AG08396 (cell line): ENCODE measurements at regions not wholly inside any gene's neighbourhood (a gene's known extent, or its start where the extent isn't known, plus 50 kb on each side); places are given as distances from the start of the nearest gene placed in this dataset.

Experiments used
- DNase-seq: peaks from one replicate; pipeline ENCODE4 v3.0.0; 2012; ENCODE audit warnings: low spot score, mixed read lengths

GRCh38 chr2:12168791-12169388, 422.5 kb downstream of the LPIN1 start:
- DNase-seq = peak; percentile 53

- DNase-seq = peak; percentile 74
Measured at GRCh38 chr2:12169721-12170120, 423.3 kb downstream of the LPIN1 start.

DNA sequence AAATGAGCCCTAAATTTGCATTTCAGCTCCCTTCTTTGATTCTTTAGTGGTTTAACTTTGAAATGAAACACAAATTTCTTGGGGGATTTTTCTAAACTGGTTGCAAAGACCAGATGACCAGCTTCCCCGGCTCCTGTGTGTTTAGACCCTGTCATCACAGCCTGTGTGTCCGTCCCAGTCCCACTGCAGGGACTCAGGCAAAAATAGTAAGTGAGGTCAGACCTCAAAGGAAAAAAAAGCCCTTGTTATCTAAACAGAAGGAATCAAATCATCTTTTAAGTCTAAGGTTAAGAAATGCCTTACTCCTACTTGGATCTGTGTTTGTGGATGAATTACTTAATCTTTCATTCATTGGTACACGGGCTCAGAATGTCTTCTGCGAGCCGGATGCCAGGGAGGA, 423.7 kb downstream of the LPIN1 start:
- DNase-seq = no peak

DNA sequence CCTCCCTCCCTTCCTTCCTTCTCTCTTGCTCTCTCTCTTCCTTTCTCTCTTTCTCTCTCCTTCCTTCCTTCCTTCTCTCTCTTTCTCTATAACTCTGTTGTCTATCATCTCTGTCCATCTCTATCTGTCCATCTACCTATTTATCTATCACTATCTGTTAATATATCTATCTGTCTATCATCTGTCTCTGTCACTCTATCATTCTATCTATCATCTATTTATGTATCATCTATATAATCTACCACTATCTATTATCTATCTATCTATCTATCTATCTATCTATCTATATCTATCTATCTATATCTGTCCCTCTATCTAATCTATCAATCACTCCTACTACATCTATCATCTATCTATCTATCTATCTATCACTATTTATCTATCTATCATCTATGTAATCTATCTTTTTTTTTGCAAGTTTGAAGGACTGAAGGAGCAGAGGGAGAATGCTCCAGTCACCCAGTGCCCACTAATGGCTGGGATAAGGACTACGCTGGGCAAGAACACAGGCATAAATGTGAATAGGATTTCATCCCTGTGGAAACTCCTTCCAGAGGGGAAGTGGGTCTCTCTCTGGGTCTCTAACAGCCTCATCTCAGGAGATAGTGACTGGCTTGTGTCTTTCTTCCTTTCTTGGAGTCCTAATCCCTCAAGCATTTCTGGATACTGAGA, 427.0 kb downstream of the LPIN1 start:
- no peak for DNase-seq

DNA sequence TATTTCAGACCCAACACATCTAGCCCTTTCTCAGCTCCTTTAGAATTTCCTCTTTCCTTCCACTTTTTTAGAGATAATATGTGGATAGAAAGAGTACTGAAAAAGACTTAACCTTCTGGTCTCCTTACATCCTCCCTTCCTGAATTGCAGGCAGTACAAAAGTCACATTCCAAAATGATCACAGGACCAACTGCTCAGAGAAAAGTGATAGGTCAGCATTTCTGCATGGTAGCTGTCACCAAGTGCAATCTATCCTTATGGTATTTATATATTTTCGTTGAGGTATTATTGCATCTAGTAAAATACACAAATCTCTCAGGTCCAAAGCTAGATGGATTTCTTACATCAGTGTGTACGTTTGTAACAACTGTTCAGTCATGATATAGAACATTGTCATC, 427.5 kb downstream of the LPIN1 start:
- DNase-seq = no peak

DNA sequence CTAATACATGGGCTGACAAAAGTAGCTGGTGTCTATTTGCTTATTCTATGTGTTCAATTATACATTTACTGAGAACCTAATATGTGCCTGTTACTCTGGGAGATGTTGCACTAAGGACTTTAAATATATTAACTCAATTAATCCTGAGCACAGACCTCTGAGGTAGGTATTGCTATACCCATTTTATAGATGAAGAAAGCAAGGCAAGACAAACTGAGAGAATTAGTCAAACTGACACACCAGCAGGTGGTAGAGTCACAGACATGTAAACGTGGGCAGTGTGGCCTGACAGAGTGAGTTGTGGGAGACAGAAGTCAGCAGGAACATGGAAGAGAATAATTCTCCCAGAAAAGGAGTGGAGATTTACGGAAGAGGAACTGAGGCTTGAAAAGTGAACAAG, 428.9 kb downstream of the LPIN1 start:
- DNase-seq = no peak

DNA sequence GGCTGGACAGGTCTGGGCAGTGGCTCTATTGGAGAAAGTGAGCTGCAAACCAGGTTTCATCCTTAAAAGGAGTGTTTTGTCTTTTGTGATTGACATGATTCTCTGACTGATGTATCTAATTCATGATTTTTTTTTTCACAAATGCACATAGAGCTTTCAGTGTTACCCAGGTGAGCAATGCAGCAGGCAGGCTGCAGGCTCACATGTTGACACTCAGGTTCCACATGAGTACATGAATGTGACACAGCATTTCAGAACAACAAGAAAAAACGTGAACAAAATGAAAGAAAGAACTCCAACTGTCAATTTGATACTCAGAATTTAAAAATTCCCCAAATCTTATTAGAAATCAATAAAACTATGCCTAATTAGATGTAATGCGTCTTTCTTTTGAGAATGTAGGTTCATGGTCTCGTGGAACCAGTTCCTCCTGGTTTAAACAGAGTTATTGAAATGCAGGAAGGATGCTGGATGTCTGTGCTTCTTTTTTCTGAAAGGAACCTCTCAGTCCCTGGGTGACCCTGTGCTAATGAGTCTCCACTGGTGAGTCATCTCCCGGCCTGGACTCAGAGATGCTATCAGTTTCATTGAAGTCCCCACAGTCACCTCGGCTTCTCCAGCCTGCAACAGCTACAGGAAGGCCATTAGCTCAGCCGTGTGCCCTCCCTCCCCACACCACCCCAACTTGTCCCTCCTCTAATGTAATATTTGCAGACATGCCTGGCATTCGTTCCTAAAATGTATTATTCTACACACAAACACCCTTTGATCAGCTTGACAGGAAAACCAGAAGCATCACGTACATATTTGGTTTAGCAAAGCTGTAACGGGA, 430.4 kb downstream of the LPIN1 start:
- DNase-seq = peak; percentile 68

- DNase-seq = peak; percentile 25
Measured at GRCh38 chr2:12177455-12178288, 431.2 kb downstream of the LPIN1 start.

DNA sequence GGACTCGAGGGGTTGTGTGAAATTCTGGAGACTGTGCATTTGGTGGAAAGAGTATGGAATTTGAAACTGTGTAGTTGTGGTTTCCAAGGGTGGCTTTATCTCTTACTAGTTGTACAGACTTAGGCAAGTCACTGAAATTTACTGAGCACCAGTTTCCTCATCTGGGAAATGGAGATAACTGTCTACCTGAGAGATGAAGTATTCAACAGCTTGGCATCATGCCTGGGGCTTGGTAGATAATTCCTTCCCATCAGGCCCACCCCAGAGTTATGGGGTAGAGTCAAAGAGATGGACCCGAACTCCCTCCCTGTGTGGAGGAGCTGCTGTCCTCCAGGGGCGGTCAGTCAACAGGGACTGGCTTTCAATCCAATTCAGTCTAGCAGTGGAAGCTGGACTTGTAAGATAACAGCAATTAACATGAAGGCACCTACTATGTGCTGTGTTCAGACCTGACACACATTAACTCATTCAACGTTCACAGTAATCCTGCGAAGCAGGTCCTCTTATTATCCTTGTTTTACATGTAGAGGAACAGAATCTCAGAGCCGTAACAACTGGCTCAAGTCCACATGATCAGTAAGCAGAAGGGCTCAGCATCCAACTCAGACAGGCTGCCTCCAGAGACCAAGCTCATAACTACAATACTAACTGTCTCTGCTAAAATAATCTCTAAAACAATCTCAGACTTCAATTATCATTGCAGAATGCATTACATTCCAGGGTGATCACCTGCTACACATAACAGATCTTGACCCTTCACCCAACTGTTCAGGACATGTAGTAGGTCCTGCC, 432.1 kb downstream of the LPIN1 start:
- DNase-seq = no peak

- DNase-seq = no peak
Measured at GRCh38 chr2:12180031-12180430, 433.6 kb downstream of the LPIN1 start.

GRCh38 chr2:12183032-12183645, 436.7 kb downstream of the LPIN1 start:
- DNase-seq = no peak

- DNase-seq = no peak
Measured at GRCh38 chr2:12192762-12193161, 446.3 kb downstream of the LPIN1 start.

DNA sequence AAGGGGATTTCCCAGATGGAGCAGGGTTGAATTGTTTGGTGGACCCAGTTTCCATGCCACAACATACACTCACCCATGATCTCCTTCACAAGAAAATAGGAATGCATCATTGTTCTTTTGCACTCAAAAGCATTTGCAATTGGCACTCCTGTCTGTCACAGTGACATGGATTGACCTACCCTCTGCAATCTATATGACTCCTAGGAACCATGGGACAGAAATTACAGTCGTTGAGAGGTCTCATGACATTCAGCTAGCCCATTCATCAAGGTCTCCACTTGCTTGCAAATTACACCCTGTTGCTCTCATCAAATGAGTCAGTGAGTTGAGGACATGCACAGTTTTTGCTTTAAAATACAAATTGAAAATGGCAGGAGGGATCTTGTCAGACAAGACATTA, 448.5 kb downstream of the LPIN1 start:
- no peak for DNase-seq

- DNase-seq = no peak
Measured at GRCh38 chr2:12196495-12196894, 450.1 kb downstream of the LPIN1 start.

GRCh38 chr2:12197133-12197532, 450.7 kb downstream of the LPIN1 start:
- no peak for DNase-seq

GRCh38 chr2:12199491-12200211, 453.2 kb downstream of the LPIN1 start:
- no peak for DNase-seq

DNA sequence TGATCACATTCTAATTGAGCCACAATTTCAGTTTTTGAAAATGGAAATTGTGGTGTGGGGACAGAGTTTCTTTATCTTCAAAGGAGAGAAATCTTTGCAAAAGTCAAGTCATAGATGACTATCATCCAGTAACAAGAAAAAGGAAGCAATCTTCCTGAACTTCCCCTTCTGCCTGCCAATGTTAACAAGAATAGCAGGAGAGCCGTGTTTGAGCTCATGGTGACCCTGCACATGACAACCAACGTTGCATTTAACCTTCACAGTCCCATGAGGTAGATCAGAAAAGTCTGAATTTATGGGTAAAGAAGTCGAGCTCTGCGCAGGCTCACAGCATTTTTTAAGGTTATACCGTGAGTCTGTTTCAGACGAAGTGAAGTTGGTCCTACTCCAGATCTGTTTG, 454.9 kb downstream of the LPIN1 start:
- no peak for DNase-seq

DNA sequence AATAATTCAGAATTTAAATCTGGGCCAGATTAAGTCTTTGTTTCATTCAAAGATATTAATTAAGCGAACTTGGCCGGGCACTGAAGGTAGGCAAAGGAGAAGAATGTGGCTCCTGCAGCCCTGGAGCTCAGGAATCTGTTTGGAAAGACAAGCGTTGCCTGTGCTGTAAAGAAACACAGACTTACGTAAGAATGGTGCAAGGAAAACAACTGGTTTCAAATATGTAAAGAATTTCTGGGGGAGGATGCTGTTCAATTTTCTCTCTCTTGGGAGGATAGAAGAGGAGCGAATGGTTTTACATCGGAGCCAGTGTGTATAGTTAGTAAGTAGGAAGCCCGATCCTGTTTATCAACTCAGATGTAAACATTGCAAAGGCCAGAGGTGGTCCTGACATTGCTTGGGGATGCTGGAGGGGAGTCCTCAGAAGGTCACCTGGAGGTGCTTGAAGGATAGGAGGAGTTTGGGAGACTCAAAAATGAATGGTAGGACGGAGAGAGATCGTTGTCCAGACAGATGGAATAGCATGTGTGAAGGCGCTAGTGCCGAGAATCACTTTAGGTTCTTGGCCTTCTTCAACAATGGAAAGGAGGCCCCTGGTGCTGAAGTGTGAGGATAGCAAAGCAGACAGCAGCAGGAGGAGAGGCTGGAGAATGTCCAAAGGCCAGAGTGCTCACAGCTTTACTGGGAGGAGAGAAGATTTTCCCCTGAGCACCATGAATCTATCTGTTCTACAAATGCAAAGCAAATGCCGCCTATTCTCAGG, 456.1 kb downstream of the LPIN1 start:
- peak; percentile 5 for DNase-seq

DNA sequence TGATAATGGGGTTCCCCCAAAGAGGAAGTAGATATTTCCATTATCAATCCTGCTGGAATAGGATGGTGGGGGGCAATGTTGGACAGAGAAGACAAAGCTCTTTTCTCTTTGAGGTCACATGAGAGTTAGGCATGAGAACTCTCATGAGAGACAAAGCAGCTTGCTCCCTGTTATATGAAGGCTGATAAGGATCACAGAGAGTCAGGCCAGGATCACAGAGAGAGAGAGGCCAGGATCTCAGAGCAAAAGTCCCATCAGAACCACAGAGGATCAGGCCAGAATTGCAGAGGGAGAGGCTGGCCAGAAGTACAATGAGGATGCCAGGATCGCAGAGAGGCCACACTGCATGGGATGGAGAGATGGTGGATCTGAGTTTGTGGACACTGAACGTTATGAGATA, 457.1 kb downstream of the LPIN1 start:
- DNase-seq = no peak

DNA sequence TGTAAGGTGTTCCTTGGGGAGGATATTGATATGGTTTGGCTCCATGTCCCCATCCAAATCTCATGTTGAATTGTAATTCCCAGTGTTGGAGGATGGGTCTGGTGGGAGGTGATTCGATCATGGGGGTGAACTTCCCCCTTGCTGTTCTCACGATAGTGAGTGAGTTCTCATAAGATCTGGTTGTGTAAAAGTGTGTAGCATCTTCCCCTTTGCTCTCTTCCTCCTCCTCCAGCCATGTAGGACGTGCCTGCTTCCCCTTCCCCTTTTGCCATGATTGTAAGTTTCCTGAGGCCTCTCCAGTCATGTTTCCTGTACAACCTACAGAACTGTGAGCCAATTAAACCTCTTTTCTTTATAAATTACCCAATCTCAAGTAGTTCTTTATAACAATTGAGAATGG, 458.7 kb downstream of the LPIN1 start:
- DNase-seq = no peak
